ENCODE measurements at regions not wholly inside any gene's neighbourhood (a gene's known extent, or its start where the extent isn't known, plus 50 kb on each side); places are given as distances from the start of the nearest gene placed in this dataset.
"Not testable (repeated sequence)": the region's sequence is repeated elsewhere in the genome, so short reads cannot be mapped to it uniquely, and the experiment has no call there.

- DNase-seq: peak; percentile 51
Measured at GRCh38 chr5:72692231-72692637, 124.2 kb upstream of the TNPO1 start.

GRCh38 chr5:72691751-72692150 is 124.7 kb upstream of the TNPO1 start:
- no peak for DNase-seq

GRCh38 chr5:72688916-72689315 is 127.5 kb upstream of the TNPO1 start:
- DNase-seq: no peak

DNA sequence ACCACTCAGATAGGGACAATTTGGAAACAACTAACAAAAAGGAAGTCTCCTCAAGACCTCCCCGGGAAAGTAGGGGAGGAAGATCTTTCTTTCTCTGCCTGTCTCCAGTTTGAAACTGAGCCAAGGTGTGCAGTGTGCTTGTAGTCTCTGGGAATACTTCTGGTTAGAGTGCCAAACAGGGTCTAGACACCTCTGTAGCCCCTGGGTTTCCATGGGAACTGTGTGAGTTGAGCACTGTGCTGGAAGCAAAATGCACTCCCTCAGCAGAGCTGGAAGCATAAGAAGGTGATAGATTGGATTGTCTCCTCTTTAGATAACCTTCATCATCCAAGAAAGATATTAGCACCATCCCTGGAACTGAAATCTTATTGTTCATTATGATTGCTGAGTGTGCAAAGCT is 129.2 kb upstream of the TNPO1 start:
- no peak for DNase-seq

DNA sequence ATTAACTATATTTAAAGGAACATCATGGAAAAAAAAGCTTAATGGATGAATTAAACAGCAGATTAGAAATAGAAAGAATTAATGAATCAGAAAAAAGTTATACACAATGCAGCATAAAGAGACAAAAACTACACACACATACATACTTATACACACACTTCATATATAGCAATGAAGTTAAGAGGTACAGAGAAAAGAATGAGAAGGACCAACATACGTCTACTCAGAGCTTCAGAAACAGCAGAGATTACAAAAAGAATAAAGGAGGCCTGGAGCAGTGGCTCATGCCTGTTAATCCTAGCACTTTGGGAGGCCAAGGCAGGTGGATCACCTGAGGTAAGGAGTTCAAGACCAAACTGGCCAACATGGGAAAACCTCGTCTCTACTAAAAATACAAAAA is 133.9 kb upstream of the TNPO1 start:
- no peak for DNase-seq

GRCh38 chr5:72681781-72682180 is 134.7 kb upstream of the TNPO1 start:
- no peak for DNase-seq

- DNase-seq: no peak
Measured at GRCh38 chr5:72677447-72677846, 139.0 kb upstream of the TNPO1 start.

DNA sequence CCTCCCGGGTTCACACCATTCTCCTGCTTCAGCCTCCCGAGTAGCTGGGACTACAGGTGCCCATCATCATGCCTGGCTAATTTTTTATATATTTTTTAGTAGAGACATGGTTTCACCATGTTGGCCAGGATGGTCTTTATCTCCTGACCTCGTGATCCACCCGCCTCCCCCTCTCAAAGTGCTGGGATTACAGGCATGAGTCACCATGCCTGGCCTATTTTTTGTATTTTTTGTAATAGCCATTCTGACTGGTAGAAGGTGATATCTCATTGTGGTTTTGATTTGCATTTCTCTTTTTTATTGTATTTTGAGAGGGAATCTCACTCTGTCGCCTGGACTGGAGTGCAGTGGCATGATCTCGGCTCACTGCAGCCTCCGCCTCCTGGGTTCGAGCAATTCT is 139.6 kb upstream of the TNPO1 start:
- DNase-seq: not testable (repeated sequence)

GRCh38 chr5:72673623-72674022 is 142.8 kb upstream of the TNPO1 start:
- peak; percentile 6 for DNase-seq

DNA sequence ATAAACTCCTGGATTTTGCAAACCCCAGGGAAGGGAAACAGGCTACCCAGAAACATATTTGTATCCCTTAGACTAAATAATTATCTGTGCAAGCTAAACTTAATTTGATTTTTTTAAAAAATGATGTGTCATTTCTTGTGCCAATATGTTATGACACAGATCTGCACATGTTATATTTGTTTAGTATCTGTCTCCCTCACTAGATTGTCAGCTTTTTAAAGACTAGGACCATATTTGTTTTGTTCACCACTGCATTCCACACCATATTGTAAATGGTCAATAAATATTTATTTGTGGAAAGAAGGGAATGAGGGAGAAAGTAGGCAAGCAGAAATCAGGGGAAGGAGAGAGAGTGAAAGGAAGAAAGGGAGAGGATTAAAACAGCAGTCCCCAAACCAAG is 143.3 kb upstream of the TNPO1 start:
- DNase-seq: no peak

DNA sequence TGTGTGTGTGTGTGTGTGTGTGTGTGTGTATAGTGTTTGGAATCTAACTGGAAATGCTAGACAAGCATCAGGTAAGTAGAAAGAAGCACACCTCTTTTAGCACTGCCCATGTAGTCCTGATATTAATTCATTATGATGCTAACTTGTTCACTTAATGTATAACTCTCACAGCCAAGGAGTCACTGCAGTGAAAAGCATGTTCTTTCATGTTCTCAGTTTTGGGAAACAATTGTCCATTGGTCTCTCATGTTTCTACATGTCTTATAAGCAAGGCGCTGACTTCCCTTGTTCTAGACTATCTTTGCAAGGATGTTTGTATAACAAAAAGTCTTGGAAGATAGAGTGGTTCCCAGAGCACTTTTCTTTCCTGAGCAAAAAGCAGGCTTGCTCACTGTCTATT is 148.8 kb upstream of the TNPO1 start:
- DNase-seq: no peak

DNA sequence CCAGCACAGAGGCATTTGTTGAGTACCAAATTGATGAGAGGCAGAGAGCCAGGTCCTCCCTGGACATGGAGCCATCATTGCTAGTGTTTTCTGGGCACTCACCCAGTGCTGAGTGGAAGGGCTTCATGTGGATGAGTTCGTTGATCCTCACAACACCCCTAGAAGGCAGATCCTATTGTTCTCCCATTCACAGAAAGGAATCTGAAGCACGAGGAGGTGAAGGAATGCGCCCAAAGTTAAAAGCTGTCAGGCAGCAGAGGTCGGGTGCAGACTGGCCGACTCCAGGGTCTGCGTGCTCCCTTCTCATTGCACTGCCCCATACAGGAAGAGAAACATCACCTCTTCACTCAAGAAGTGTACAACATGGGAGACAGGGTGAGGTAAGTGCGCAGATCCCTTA is 153.5 kb upstream of the TNPO1 start:
- DNase-seq: no peak

DNA sequence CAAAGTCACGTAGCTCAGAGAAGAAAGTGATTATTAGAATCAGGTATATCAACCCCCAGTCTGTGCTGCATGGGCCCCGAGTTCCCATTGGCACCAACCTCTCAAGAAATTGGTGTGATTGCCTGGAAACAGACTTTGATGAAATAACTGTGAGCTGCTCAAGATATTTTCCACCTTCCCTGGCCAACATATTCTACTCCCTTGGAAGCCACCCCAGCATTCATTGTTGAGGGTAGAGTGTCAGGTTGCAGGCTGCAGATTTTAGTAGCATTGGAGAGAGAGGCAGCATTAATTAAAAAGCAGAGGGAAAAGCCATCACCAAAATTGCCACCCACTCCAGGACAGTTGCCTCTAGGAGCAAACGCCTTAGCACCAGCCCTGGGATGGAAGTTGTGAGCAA is 154.2 kb upstream of the TNPO1 start:
- no peak for DNase-seq

GRCh38 chr5:72661405-72661804 is 154.2 kb upstream of the ZNF366 start:
- no peak for DNase-seq

DNA sequence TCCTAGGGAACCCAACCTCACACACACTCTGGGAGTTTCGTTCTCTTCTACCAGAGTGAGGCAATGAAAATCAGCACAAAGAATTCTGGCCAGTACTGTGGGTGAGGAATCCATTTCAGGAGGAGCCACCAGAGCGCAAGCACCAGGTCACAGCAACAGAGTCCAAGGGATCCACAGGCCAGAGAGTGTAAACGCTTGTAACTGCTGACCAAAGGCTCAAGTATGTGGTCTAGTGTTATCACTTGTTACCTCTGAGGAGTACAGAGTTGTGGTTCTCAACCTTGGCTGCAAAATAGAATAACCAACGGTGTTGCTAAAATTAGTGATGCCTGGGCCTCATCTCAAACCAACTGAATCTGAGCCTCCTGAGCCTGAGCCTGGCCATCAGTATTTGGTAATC is 152.5 kb upstream of the ZNF366 start:
- DNase-seq: no peak

DNA sequence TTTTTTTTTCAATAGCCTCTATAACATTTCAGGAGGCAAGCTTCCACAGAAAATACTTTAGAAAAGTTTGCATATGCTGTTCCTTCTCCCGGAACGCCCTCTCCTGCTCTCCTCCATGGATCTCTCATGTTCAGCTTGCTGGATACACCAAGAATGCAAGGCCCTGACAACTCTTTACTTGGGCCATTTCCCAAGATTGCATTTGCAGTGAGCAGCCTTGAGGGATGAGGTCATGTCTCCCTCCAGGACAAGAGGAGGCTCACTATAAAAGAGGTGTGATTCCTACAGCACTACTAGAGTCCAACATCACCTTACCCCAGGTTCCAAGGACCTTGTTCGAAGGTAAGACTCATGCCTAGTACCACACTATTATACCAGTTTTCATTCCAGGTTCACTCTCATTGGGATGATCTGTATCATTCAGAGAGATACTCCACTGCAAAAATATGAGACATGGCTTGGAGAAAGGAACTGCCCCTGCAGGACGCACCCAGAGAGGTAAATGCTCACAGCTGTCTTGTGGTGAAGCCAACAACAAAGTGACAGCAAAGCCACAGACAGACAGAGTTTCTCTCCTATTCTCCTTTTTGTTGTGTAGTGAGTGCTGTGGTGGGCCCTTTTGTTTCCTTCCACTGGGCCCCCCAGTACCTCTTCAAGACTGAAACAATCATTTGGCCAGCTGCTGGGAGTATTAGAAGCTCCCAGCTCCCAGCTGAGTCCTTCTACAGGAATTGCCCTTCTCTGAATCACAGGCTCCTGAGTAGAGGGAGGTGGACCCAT is 151.7 kb upstream of the ZNF366 start:
- DNase-seq: no peak

DNA sequence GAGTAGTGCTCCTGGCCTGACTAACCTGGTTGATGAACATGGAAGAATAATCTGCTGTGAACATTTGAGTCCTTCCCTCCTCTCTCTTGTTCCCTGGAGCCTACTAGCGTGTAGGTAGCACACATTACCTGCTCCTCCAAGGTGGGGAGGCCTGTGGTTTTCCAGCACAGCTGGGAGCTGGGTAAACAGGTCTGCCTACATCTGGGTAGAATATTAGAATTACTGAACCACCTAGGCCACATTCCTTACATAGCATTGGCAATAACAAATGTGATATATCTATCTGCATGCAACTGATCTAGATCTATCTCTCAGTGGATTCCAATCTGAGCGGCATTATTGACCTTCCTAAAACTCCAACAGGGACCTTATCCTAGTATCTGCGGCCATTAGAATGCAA is 151.0 kb upstream of the ZNF366 start:
- no peak for DNase-seq

- no peak for DNase-seq
Measured at GRCh38 chr5:72656756-72657513, 149.7 kb upstream of the ZNF366 start.

- DNase-seq: no peak
Measured at GRCh38 chr5:72656331-72656730, 149.1 kb upstream of the ZNF366 start.

GRCh38 chr5:72654231-72654630 is 147.0 kb upstream of the ZNF366 start:
- DNase-seq: peak; percentile 89

- DNase-seq: no peak
Measured at GRCh38 chr5:72653586-72653985, 146.4 kb upstream of the ZNF366 start.

GRCh38 chr5:72651779-72652178 is 144.6 kb upstream of the ZNF366 start:
- DNase-seq: no peak

- DNase-seq: no peak
Measured at GRCh38 chr5:72651109-72651508, 143.9 kb upstream of the ZNF366 start.

GRCh38 chr5:72649449-72649848 is 142.2 kb upstream of the ZNF366 start:
- no peak for DNase-seq

GRCh38 chr5:72648480-72648879 is 141.3 kb upstream of the ZNF366 start:
- DNase-seq: peak; percentile 61

Data from NCI-H2171 treated with DMSO at 0.1 percent for 48 hours (cell line).